ENCODE measurements at regions not wholly inside any gene's neighbourhood (a gene's known extent, or its start where the extent isn't known, plus 50 kb on each side); places are given as distances from the start of the nearest gene placed in this dataset.

GRCh38 chr7:45365341-45365740, 207.8 kb downstream of the RAMP3 start:
- TF ChIP-seq, protein P1, sequence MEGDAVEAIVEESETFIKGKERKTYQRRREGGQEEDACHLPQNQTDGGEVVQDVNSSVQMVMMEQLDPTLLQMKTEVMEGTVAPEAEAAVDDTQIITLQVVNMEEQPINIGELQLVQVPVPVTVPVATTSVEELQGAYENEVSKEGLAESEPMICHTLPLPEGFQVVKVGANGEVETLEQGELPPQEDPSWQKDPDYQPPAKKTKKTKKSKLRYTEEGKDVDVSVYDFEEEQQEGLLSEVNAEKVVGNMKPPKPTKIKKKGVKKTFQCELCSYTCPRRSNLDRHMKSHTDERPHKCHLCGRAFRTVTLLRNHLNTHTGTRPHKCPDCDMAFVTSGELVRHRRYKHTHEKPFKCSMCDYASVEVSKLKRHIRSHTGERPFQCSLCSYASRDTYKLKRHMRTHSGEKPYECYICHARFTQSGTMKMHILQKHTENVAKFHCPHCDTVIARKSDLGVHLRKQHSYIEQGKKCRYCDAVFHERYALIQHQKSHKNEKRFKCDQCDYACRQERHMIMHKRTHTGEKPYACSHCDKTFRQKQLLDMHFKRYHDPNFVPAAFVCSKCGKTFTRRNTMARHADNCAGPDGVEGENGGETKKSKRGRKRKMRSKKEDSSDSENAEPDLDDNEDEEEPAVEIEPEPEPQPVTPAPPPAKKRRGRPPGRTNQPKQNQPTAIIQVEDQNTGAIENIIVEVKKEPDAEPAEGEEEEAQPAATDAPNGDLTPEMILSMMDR (IDR thresholded peaks at IDR 0.05), result no peak
- TF ChIP-seq POLR2A (IDR thresholded peaks at IDR 0.05) (no peak), EP300 (IDR thresholded peaks at IDR 0.05) (no peak)

All from ovary (tissue), 3 donors.